ENCODE measurements at regions not wholly inside any gene's neighbourhood (a gene's known extent, or its start where the extent isn't known, plus 50 kb on each side); places are given as distances from the start of the nearest gene placed in this dataset.

DNA sequence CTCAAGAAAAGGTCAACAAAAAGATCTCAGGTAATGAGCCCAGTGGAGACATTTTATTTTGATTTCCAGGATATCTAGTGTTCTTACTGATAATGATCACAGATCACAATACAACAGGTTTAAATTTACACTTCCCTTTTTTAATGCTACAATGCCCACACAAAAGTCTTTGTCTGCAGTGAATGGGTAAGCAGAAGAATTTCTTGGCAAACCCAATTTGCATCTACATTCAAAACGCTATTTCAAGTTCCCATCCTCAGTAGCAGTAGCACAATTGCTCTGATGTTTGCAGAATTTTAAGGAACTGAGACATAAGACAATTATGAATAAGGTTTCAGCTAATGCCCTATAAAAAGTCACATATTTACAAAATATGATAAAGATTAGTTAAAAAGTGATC lies 929.4 kb upstream of the PIK3C3 start:
- no peak for TF ChIP-seq CTCF (IDR thresholded peaks at IDR 0.05; ENCODE audit: low read length)
- no peak for TF ChIP-seq EZH2 (IDR thresholded peaks at IDR 0.05; ENCODE audit: borderline replicate concordance, low read length)
